Tibial artery (tissue), 4 donors: ENCODE measurements at regions not wholly inside any gene's neighbourhood (a gene's known extent, or its start where the extent isn't known, plus 50 kb on each side); places are given as distances from the start of the nearest gene placed in this dataset.

Experiments
- DNase-seq, 2 donors: peaks; one replicate each; pipeline ENCODE4 v3.0.0-alpha.2; 2019
- H3K27ac ChIP-seq, 2 donors: fragments of 200-600 bp; sonication (generic) in 1 of 2; 1 replicate in 1 of 2; 2 replicates in 1 of 2; pipeline ENCODE4 v1.5.1; 2018 to 2019; ENCODE audit warnings: mild to moderate bottlenecking in 1 of 2
- H3K27me3 ChIP-seq, 2 donors: fragments of 200-600 bp; sonication (generic) in 1 of 2; one replicate each; pipeline versions ENCODE4 v1.5.1 to v1.6.0; 2016 to 2019
- H3K36me3 ChIP-seq, 3 donors: fragments of 200-600 bp; sonication (generic) in 2 of 3; one replicate each; pipeline ENCODE4 v1.5.1; 2016 to 2019; ENCODE audit warnings: mild to moderate bottlenecking in 2 of 3
- H3K4me1 ChIP-seq, 4 donors: fragments of 200-600 bp; sonication (generic) in 2 of 4; 1 replicate in 3 of 4; 2 replicates in 1 of 4; pipeline ENCODE4 v1.5.1; 2016 to 2019
- H3K4me3 ChIP-seq, 2 donors: fragments of 200-600 bp; sonication (generic) in 1 of 2; 1 replicate in 1 of 2; 2 replicates in 1 of 2; pipeline ENCODE4 v1.5.1; 2018 to 2019; ENCODE audit warnings: mild to moderate bottlenecking in 2 of 2
- H3K9me3 ChIP-seq, 3 donors: fragments of 200-600 bp; sonication (generic) in 1 of 3; one replicate each; pipeline ENCODE4 v1.5.1; 2016 to 2019
- intact Hi-C: fragments of 100-400 bp; cut with DNase I; formaldehyde crosslinking; loops from one replicate; pipeline ENCODE4 v1.15.0; 2023; ENCODE audit warnings: low total_unique reads
- TF ChIP-seq, protein P1 (sequence below), 2 experiments: fragments of 200-600 bp in 1 of 2; fragments of 450-650 bp in 1 of 2; IDR thresholded peaks; one replicate each; pipeline ENCODE4 v1.5.1; 2017 to 2019; ENCODE audit warnings: antibody characterized with exemption in 2 of 2, mild to moderate bottlenecking in 1 of 2, moderate library complexity in 1 of 2

GRCh38 chr1:22196041-22196440 is 53.1 kb upstream of the WNT4 start:
- Histone ChIP-seq H3K27me3 (peaks cover 0 to 19% of the 10 kb centered on the region in 2 donors), H3K9me3 (no peaks in the 10 kb centered on the region), H3K4me3 (no peak overlapping the region), H3K36me3 (no peaks in the 10 kb centered on the region), H3K4me1 (no peaks in the 10 kb centered on the region), H3K27ac (no peak overlapping the region)
- DNase-seq, result peak in 1 of 2 donors; percentile 19
- TF ChIP-seq, protein P1, sequence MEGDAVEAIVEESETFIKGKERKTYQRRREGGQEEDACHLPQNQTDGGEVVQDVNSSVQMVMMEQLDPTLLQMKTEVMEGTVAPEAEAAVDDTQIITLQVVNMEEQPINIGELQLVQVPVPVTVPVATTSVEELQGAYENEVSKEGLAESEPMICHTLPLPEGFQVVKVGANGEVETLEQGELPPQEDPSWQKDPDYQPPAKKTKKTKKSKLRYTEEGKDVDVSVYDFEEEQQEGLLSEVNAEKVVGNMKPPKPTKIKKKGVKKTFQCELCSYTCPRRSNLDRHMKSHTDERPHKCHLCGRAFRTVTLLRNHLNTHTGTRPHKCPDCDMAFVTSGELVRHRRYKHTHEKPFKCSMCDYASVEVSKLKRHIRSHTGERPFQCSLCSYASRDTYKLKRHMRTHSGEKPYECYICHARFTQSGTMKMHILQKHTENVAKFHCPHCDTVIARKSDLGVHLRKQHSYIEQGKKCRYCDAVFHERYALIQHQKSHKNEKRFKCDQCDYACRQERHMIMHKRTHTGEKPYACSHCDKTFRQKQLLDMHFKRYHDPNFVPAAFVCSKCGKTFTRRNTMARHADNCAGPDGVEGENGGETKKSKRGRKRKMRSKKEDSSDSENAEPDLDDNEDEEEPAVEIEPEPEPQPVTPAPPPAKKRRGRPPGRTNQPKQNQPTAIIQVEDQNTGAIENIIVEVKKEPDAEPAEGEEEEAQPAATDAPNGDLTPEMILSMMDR (IDR thresholded peaks at IDR 0.05), result no peak
- intact Hi-C loops, result no loop called here

- Histone ChIP-seq H3K27me3 (peaks cover 0 to 24% of the 10 kb centered on the region in 2 donors), H3K4me1 (no peaks in the 10 kb centered on the region), H3K4me3 (no peak overlapping the region), H3K9me3 (no peaks in the 10 kb centered on the region), H3K36me3 (no peaks in the 10 kb centered on the region), H3K27ac (no peak overlapping the region)
- intact Hi-C loops, result no loop called here
- no peak for DNase-seq
- TF ChIP-seq, protein P1 (IDR thresholded peaks at IDR 0.05), result no peak
These were observed 53.7 kb upstream of the WNT4 start for GRCh38 chr1:22196641-22197040.

- H3K9me3 ChIP-seq, result no peaks in the 10 kb centered on the region
- TF ChIP-seq, protein P1 (IDR thresholded peaks at IDR 0.05), result no peak
- no peak overlapping the region for H3K4me3 ChIP-seq
- peaks cover 0 to 25% of the 10 kb centered on the region in 2 donors for H3K27me3 ChIP-seq
- no peaks in the 10 kb centered on the region for H3K36me3 ChIP-seq
- no peaks in the 10 kb centered on the region for H3K4me1 ChIP-seq
- intact Hi-C loops, result no loop called here
- peak in 1 of 2 donors; percentile 19 for DNase-seq
- no peak overlapping the region for H3K27ac ChIP-seq
These were observed 54.7 kb upstream of the WNT4 start for GRCh38 chr1:22197644-22198043.

DNA sequence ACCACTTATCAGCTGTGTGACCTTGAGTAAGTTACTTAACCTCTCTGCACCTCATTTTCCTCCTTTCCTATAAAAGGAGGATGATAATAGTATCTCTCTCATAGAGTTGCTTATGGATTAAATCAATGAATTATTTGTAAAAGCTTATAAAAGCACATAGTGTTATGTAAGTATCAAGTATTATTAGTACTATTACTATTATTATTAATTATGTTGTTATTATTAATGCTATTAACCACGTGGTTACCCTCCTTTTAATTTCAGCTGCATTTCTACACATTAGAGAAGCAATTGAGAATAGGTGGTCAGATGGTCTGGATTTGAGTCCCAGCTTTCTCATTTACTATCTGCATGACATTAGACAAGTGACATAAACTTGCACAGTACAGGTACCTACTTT is 58.1 kb upstream of the WNT4 start:
- intact Hi-C loops, result no loop called here
- Histone ChIP-seq H3K4me3 (no peak overlapping the region), H3K9me3 (no peaks in the 10 kb centered on the region), H3K36me3 (no peaks in the 10 kb centered on the region), H3K27ac (no peak overlapping the region), H3K4me1 (peaks cover 0 to 13% (median 10%) of the 10 kb centered on the region in 4 donors), H3K27me3 (peaks cover 0 to 21% of the 10 kb centered on the region in 2 donors)
- DNase-seq, result no peak
- TF ChIP-seq, protein P1 (IDR thresholded peaks at IDR 0.05), result no peak

DNA sequence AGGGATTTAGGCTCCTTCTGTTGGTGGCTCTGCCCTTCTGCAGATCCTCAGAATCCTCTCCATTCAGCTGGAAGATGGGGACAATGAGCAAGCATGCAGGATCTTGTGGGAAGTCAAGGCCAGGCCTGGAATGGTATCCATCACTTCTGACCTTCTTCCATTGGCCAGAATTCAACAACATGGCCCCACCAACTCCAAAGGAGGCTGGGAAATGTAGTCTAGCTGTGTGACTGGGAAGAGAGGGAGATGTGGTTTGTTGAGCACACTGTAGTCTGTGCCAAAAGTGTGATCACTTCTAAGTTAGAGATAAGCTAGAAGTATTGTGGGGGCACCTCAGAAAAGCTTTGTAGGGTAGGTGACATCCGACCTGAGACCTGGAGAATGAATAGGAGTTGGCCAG is 60.4 kb upstream of the WNT4 start:
- H3K27ac ChIP-seq, result no peak overlapping the region
- H3K9me3 ChIP-seq, result no peaks in the 10 kb centered on the region
- peaks cover 0 to 29% of the 10 kb centered on the region in 2 donors for H3K27me3 ChIP-seq
- H3K4me1 ChIP-seq, result peaks cover 0 to 13% (median 10%) of the 10 kb centered on the region in 4 donors
- no peak for DNase-seq
- H3K4me3 ChIP-seq, result no peak overlapping the region
- H3K36me3 ChIP-seq, result no peaks in the 10 kb centered on the region
- intact Hi-C loops, result no loop called here
- TF ChIP-seq, protein P1 (IDR thresholded peaks at IDR 0.05), result no peak
